Tibial nerve (tissue), 4 donors: ENCODE measurements at regions not wholly inside any gene's neighbourhood (a gene's known extent, or its start where the extent isn't known, plus 50 kb on each side); places are given as distances from the start of the nearest gene placed in this dataset.

Experiments
- DNase-seq, 2 donors: peaks; one replicate each; pipeline ENCODE4 v3.0.0-alpha.2; 2019; ENCODE audit warnings: low spot score in 2 of 2
- H3K27ac ChIP-seq, 4 donors: fragments of 200-600 bp; sonication (generic) in 3 of 4; one replicate each; pipeline ENCODE4 v1.5.1; 2017 to 2019; ENCODE audit warnings: mild to moderate bottlenecking in 1 of 4
- H3K27me3 ChIP-seq, 2 donors: fragments of 200-600 bp; sonication (generic) in 1 of 2; one replicate each; pipeline versions ENCODE4 v1.5.1 to v1.6.0; 2017 to 2019
- H3K36me3 ChIP-seq, 3 donors: fragments of 200-600 bp; sonication (generic); one replicate each; pipeline ENCODE4 v1.5.1; 2018 to 2019
- H3K4me1 ChIP-seq, 4 donors: fragments of 200-600 bp; sonication (generic) in 3 of 4; one replicate each; pipeline ENCODE4 v1.5.1; 2017 to 2019
- H3K4me3 ChIP-seq, 4 donors: fragments of 200-600 bp; sonication (generic) in 3 of 4; one replicate each; pipeline ENCODE4 v1.5.1; 2017 to 2019; ENCODE audit warnings: mild to moderate bottlenecking in 1 of 4, moderate library complexity in 1 of 4
- H3K9me3 ChIP-seq, 4 donors: fragments of 200-600 bp; sonication (generic) in 3 of 4; one replicate each; pipeline ENCODE4 v1.5.1; 2017 to 2019
- CTCF ChIP-seq, 5 experiments: fragments of 200-600 bp in 3 of 5; fragments of 450-650 bp in 2 of 5; sonication (generic) in 3 of 5; IDR thresholded peaks; one replicate each; pipeline ENCODE4 v1.5.1; 2016 to 2019; ENCODE audit warnings: antibody characterized with exemption in 5 of 5, mild to moderate bottlenecking in 3 of 5, moderate library complexity in 2 of 5
- EP300 ChIP-seq, 2 donors: sonication (generic); formaldehyde crosslinking; IDR thresholded peaks; one replicate each; pipeline ENCODE4 v1.6.1; 2017; ENCODE audit warnings: antibody characterized with exemption in 2 of 2, mild to moderate bottlenecking in 1 of 2
- POLR2A ChIP-seq, 2 donors: fragments of 450-650 bp; IDR thresholded peaks; one replicate each; pipeline ENCODE4 v1.6.1; 2017; ENCODE audit warnings: antibody characterized with exemption in 2 of 2, mild to moderate bottlenecking in 2 of 2, moderate library complexity in 2 of 2
- WGBS, 2 donors: methylation state at CpG; one replicate each; pipeline ENCODE4 v1.1.5; 2018; 5-methylcytosine and 5-hydroxymethylcytosine counted together

DNA sequence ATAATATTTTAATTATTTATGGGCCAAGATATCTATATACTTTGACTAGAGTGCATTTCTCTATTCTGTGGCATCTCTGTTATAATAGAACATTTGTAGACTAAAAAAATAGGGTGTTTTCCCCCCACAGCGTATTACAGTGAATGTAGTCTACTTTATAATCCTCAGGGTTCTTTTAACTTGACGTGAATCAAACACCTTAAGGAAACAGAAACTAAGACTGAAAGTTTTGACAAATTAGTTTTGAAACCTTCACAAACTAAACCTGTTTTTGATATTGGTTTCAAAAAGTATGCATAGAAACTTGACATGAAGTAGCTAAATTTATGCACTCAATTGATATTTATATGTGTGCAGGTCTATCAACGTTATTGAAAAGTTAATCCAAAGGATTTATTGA, 1963.1 kb upstream of the TENM3 start:
- Histone ChIP-seq H3K36me3 (no peaks in the 10 kb centered on the region), H3K27ac (no peak overlapping the region), H3K4me3 (no peak overlapping the region), H3K27me3 (no peaks in the 10 kb centered on the region), H3K9me3 (no peaks in the 10 kb centered on the region), H3K4me1 (no peaks in the 10 kb centered on the region)
- WGBS, 2 donors, result 79 to 81% methylated on average over 3 of the region's 3 CpGs
- no peak for TF ChIP-seq POLR2A (IDR thresholded peaks at IDR 0.05)
- TF ChIP-seq CTCF (IDR thresholded peaks at IDR 0.05), result no peak
- TF ChIP-seq EP300 (IDR thresholded peaks at IDR 0.05), result no peak
- no peak for DNase-seq

- H3K4me3 ChIP-seq, result no peak overlapping the region
- no peaks in the 10 kb centered on the region for H3K4me1 ChIP-seq
- no peaks in the 10 kb centered on the region for H3K9me3 ChIP-seq
- no peaks in the 10 kb centered on the region for H3K27me3 ChIP-seq
- H3K36me3 ChIP-seq, result no peaks in the 10 kb centered on the region
- TF ChIP-seq EP300 (IDR thresholded peaks at IDR 0.05), result no peak
- no peak for TF ChIP-seq CTCF (IDR thresholded peaks at IDR 0.05)
- no peak for TF ChIP-seq POLR2A (IDR thresholded peaks at IDR 0.05)
- 56 to 57% methylated on average over 6 of the region's 6 CpGs for WGBS, 2 donors
- DNase-seq, result no peak
- no peak overlapping the region for H3K27ac ChIP-seq
Measured at GRCh38 chr4:180280726-180281297, 1962.4 kb upstream of the TENM3 start.

DNA sequence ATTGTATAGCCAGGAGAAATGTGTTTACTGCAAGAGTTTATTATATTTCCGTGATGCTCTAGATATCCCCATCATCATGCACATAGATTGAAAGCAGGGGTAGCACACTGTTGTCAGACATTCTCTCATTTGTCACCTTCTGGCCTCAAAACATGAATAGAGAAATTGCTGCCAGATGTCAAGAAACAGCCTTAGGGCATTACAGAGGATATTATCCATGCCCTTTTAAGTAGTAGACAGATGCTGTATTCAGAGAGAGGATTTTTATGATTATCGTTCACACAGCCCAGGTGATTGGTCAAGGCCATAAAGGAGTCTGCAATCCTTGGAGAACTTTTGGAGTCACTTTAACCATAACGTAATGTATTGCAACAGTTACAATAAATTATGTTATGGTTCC, 1961.5 kb upstream of the TENM3 start:
- Histone ChIP-seq H3K27ac (no peak overlapping the region), H3K36me3 (no peaks in the 10 kb centered on the region), H3K4me3 (no peak overlapping the region), H3K9me3 (no peaks in the 10 kb centered on the region), H3K27me3 (no peaks in the 10 kb centered on the region), H3K4me1 (no peaks in the 10 kb centered on the region)
- WGBS, 2 donors, result 53 to 64% methylated on average over 3 of the region's 3 CpGs
- TF ChIP-seq CTCF (IDR thresholded peaks at IDR 0.05) (no peak), POLR2A (IDR thresholded peaks at IDR 0.05) (no peak), EP300 (IDR thresholded peaks at IDR 0.05) (no peak)
- DNase-seq, result no peak

GRCh38 chr4:180284267-180284666, 1958.9 kb upstream of the TENM3 start:
- H3K36me3 ChIP-seq, result no peaks in the 10 kb centered on the region
- H3K9me3 ChIP-seq, result no peaks in the 10 kb centered on the region
- WGBS, 2 donors, result 88 to 92% methylated on average over 3 of the region's 3 CpGs
- H3K4me3 ChIP-seq, result no peak overlapping the region
- H3K27ac ChIP-seq, result no peak overlapping the region
- H3K4me1 ChIP-seq, result no peaks in the 10 kb centered on the region
- no peak for TF ChIP-seq POLR2A (IDR thresholded peaks at IDR 0.05)
- TF ChIP-seq CTCF (IDR thresholded peaks at IDR 0.05), result no peak
- no peaks in the 10 kb centered on the region for H3K27me3 ChIP-seq
- DNase-seq, result no peak

GRCh38 chr4:180285796-180286195, 1957.4 kb upstream of the TENM3 start:
- no peak overlapping the region for H3K27ac ChIP-seq
- no peaks in the 10 kb centered on the region for H3K27me3 ChIP-seq
- H3K36me3 ChIP-seq, result no peaks in the 10 kb centered on the region
- WGBS, 2 donors, result 89 to 94% methylated on average over 1 of the region's 1 CpG
- TF ChIP-seq EP300 (IDR thresholded peaks at IDR 0.05), result no peak
- TF ChIP-seq CTCF (IDR thresholded peaks at IDR 0.05), result no peak
- no peak for TF ChIP-seq POLR2A (IDR thresholded peaks at IDR 0.05)
- no peak overlapping the region for H3K4me3 ChIP-seq
- DNase-seq, result no peak
- H3K4me1 ChIP-seq, result no peaks in the 10 kb centered on the region
- no peaks in the 10 kb centered on the region for H3K9me3 ChIP-seq
